ENCODE measurements at regions not wholly inside any gene's neighbourhood (a gene's known extent, or its start where the extent isn't known, plus 50 kb on each side); places are given as distances from the start of the nearest gene placed in this dataset.

DNA sequence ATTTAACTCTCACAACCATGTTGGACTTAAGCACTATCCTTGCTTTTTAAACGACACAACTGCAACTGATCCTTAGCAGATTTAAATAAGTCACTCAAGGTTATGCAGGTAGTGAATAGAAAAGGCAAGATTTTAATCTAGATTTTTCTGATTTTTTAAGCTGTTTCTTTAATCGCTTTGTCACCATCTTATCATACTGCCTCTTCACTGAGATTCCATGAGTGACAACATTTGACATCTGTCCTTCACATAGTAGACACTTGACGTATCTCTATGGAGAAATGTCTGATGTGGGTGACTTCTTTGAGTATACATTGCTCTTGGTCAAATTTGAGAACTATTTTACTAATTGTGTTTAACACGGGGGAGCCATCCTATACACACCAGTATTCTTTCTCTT lies 839.7 kb downstream of the GATA3 start:
- TF ChIP-seq, protein P1, sequence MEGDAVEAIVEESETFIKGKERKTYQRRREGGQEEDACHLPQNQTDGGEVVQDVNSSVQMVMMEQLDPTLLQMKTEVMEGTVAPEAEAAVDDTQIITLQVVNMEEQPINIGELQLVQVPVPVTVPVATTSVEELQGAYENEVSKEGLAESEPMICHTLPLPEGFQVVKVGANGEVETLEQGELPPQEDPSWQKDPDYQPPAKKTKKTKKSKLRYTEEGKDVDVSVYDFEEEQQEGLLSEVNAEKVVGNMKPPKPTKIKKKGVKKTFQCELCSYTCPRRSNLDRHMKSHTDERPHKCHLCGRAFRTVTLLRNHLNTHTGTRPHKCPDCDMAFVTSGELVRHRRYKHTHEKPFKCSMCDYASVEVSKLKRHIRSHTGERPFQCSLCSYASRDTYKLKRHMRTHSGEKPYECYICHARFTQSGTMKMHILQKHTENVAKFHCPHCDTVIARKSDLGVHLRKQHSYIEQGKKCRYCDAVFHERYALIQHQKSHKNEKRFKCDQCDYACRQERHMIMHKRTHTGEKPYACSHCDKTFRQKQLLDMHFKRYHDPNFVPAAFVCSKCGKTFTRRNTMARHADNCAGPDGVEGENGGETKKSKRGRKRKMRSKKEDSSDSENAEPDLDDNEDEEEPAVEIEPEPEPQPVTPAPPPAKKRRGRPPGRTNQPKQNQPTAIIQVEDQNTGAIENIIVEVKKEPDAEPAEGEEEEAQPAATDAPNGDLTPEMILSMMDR (IDR thresholded peaks at IDR 0.05; ENCODE audit: insufficient read depth, low read depth, low read length): no peak
- TF ChIP-seq EZH2 (IDR thresholded peaks at IDR 0.05; ENCODE audit: insufficient read depth, low read length): no peak
